A549 (cell line): ENCODE measurements at regions not wholly inside any gene's neighbourhood (a gene's known extent, or its start where the extent isn't known, plus 50 kb on each side); places are given as distances from the start of the nearest gene placed in this dataset.

Experiments used
- ATAC-seq, 2 experiments: fragments of 200-7000 bp in 1 of 2; fragments of >200 bp in 1 of 2; cut with Nextera tagmentation in 1 of 2; cut with Tn5 transposase in 1 of 2; 3 replicates each; pipeline versions ENCODE4 v1.8.0 to v1.9.1; 2018 to 2020; ENCODE audit warnings: mild to moderate bottlenecking in 1 of 2, moderate library complexity in 1 of 2
- CTCF ChIA-PET: fragments of 300-600 bp; sonication (Branson Sonifier 250); formaldehyde crosslinking; extraction: SDS; loops from one replicate; lab custom pipeline; 2021; ENCODE audit warnings: antibody characterized with exemption, inconsistent platforms; lab: Yijun Ruan, JAX
- POLR2A ChIA-PET: fragments of 350-600 bp; formaldehyde crosslinking; extraction: SDS; loops from one replicate; lab custom pipeline; 2021; ENCODE audit warnings: antibody characterized with exemption, inconsistent platforms; lab: Yijun Ruan, JAX
- DNase-seq, 2 experiments: peaks; one replicate each; pipeline versions ENCODE4 v3.0.0 to v3.0.0-alpha.2; 2011 to 2016; ENCODE audit warnings: low read depth in 1 of 2, low spot score in 1 of 2
- FAIRE-seq: peaks from 2 replicates; lab custom pipeline; 2011; peaks lifted over from hg19 to GRCh38; lab: Jason Lieb, UNC
- H3K27ac ChIP-seq, 2 experiments: fragments of >200 bp; sonication (Bioruptor Twin); formaldehyde crosslinking; 3 replicates each; pipeline ENCODE4 v1.5.1; 2016 to 2017
- H3K4me1 ChIP-seq: fragments of >200 bp; sonication (Bioruptor Twin); formaldehyde crosslinking; 3 replicates; pipeline ENCODE4 v1.6.1; 2016
- H3K4me2 ChIP-seq: fragments of >200 bp; sonication (Bioruptor Twin); formaldehyde crosslinking; 3 replicates; pipeline ENCODE4 v1.6.1; 2016
- H3K4me3 ChIP-seq: fragments of >200 bp; sonication (Bioruptor Twin); formaldehyde crosslinking; 3 replicates; pipeline ENCODE4 v1.5.1; 2016
- H3K9me3 ChIP-seq: fragments of >200 bp; sonication (Bioruptor Twin); formaldehyde crosslinking; 3 replicates; pipeline ENCODE4 v1.6.1; 2016
- CBX8 ChIP-seq: fragments of 200-600 bp; sonication (generic); IDR thresholded peaks from 2 replicates; pipeline ENCODE4 v1.6.1; 2016
- ESRRA ChIP-seq: fragments of 150-350 bp; IDR thresholded peaks from 2 replicates; pipeline ENCODE4 v1.6.1; 2014; ENCODE audit warnings: mild to moderate bottlenecking, low read length, borderline replicate concordance
- FOSL2 ChIP-seq, 2 experiments: fragments of 450-650 bp in 1 of 2; fragments of >200 bp in 1 of 2; sonication (Bioruptor Twin) in 1 of 2; formaldehyde crosslinking; IDR thresholded peaks; 2 replicates each; pipeline versions ENCODE4 v1.5.0 to v1.6.1; 2016 to 2020; ENCODE audit warnings: mild to moderate bottlenecking in 1 of 2, moderate library complexity in 1 of 2
- HDAC2 ChIP-seq: fragments of 200-600 bp; sonication (generic); IDR thresholded peaks from 2 replicates; pipeline ENCODE4 v1.6.1; 2016
- HOXB13 ChIP-seq: fragments of 250-450 bp; sonication (Bioruptor Pico); IDR thresholded peaks from 2 replicates; pipeline ENCODE4 v1.5.0; 2020; ENCODE audit warnings: low read depth, mild to moderate bottlenecking, moderate library complexity
- HOXB5 ChIP-seq: fragments of 250-450 bp; sonication (Bioruptor Pico); IDR thresholded peaks from 2 replicates; pipeline ENCODE4 v1.5.0; 2020; ENCODE audit warnings: mild to moderate bottlenecking, moderate library complexity
- JUN ChIP-seq, 2 experiments: fragments of >200 bp; sonication (Bioruptor Twin); formaldehyde crosslinking; IDR thresholded peaks; 2 replicates in 1 of 2; 3 replicates in 1 of 2; pipeline ENCODE4 v1.6.1; 2016 to 2017
- JUNB ChIP-seq: fragments of >200 bp; sonication (Bioruptor Twin); formaldehyde crosslinking; IDR thresholded peaks from 2 replicates; pipeline ENCODE4 v1.6.1; 2016
- KDM1A ChIP-seq: fragments of 200-600 bp; sonication (generic); IDR thresholded peaks from 2 replicates; pipeline ENCODE4 v1.6.1; 2016; ENCODE audit warnings: low read depth, mild to moderate bottlenecking
- MAZ ChIP-seq: fragments of 150-350 bp; IDR thresholded peaks from 2 replicates; pipeline ENCODE4 v1.6.1; 2014; ENCODE audit warnings: antibody characterized with exemption, low read depth, low read length, borderline replicate concordance
- MYC ChIP-seq: IDR thresholded peaks from 2 replicates; pipeline ENCODE4 v1.6.1; 2012; ENCODE audit warnings: mild to moderate bottlenecking, inconsistent platforms, low read length, improper control_type of control experiment, borderline replicate concordance
- POLR2A ChIP-seq: IDR thresholded peaks from 2 replicates; pipeline ENCODE4 v1.6.1; 2012; ENCODE audit warnings: mild to moderate bottlenecking, low read length
- RAD21 ChIP-seq, 2 experiments: fragments of >200 bp in 1 of 2; sonication (Bioruptor Twin) in 1 of 2; formaldehyde crosslinking in 1 of 2; IDR thresholded peaks in 1 of 2; conservative IDR thresholded peaks in 1 of 2; 2 replicates in 1 of 2; 3 replicates in 1 of 2; pipeline ENCODE4 v1.6.1; 2012 to 2018; ENCODE audit warnings: inconsistent platforms in 1 of 2
- RCOR1 ChIP-seq: fragments of 150-350 bp; IDR thresholded peaks from 2 replicates; pipeline ENCODE4 v1.6.1; 2014; ENCODE audit warnings: antibody characterized with exemption, low read length, low read depth
- RFX5 ChIP-seq: fragments of 450-650 bp; IDR thresholded peaks from 2 replicates; pipeline ENCODE4 v1.7.1; 2014; ENCODE audit warnings: antibody characterized with exemption, mild to moderate bottlenecking, moderate library complexity
- RNF2 ChIP-seq: fragments of 200-600 bp; sonication (generic); IDR thresholded peaks from 2 replicates; pipeline ENCODE4 v1.6.1; 2016; ENCODE audit warnings: low read depth, mild to moderate bottlenecking, antibody characterized with exemption, moderate library complexity, borderline replicate concordance
- SMC3 ChIP-seq: fragments of >200 bp; sonication (Bioruptor Twin); formaldehyde crosslinking; IDR thresholded peaks from 3 replicates; pipeline ENCODE4 v1.6.1; 2018; ENCODE audit warnings: inconsistent platforms
- TFCP2L1 ChIP-seq: fragments of 250-450 bp; sonication (Bioruptor Pico); IDR thresholded peaks from 2 replicates; pipeline ENCODE4 v1.5.0; 2021; ENCODE audit warnings: mild to moderate bottlenecking
- TP53 ChIP-seq: fragments of 250-450 bp; sonication (Bioruptor Pico); IDR thresholded peaks from 2 replicates; pipeline ENCODE4 v1.5.0; 2021; ENCODE audit warnings: mild to moderate bottlenecking, moderate library complexity
- ZNF302 ChIP-seq: fragments of 250-450 bp; sonication (Bioruptor Pico); IDR thresholded peaks from 2 replicates; pipeline ENCODE4 v1.9.0; 2021; ENCODE audit warnings: inconsistent platforms, mild to moderate bottlenecking, moderate library complexity
- WGBS: methylation state at CpG from one replicate; pipeline ENCODE4 v1.1.6; 2017; ENCODE audit errors: missing lambda C conversion rate; 5-methylcytosine and 5-hydroxymethylcytosine counted together
- TF ChIP-seq, protein P1 (sequence below): fragments of 250-450 bp; sonication (Bioruptor Pico); IDR thresholded peaks from 2 replicates; pipeline ENCODE4 v1.5.0; 2020; ENCODE audit warnings: low read depth, mild to moderate bottlenecking, moderate library complexity
- TF ChIP-seq, protein P2 (sequence below): IDR thresholded peaks from 2 replicates; pipeline ENCODE4 v1.6.1; 2012
- TF ChIP-seq, protein P3 (sequence below): fragments of >200 bp; sonication (Bioruptor Twin); formaldehyde crosslinking; IDR thresholded peaks from 3 replicates; pipeline ENCODE4 v1.6.1; 2016
- TF ChIP-seq, protein P4 (sequence below): fragments of 450-650 bp; IDR thresholded peaks from 2 replicates; pipeline ENCODE4 v1.6.1; 2014; ENCODE audit warnings: antibody characterized with exemption

DNA sequence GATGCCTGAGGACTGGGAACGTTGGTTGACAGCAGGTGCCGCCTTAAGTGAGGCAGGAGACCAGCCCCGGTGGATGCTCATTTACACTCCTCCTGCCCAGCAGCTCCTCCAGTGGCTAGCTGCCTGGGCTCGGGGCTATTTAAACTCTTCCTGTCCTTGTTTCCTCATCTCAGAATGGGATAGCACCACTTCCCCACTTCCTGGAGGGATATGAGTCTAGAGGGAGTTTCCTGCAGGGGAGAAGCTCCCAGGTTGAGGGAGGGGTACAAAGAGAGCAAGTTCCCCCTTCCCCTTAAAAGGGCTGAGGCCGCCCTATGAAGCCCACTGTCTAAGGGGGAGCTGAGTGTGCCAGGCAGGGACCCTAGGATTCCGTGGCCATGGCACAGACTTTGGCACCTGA is 311.2 kb downstream of the AACS start:
- no peak for FAIRE-seq
- no peak overlapping the region for H3K4me2 ChIP-seq
- no peak overlapping the region for H3K27ac ChIP-seq
- TF ChIP-seq RAD21 (conservative IDR thresholded peaks at IDR 0.05 in 1 of 2, IDR thresholded peaks at IDR 0.05 in 1 of 2) (no peak), HOXB5 (CRISPR knock-in tag) (no peak), CBX8 (no peak), SMC3 (no peak), RCOR1 (no peak), KDM1A (no peak), HOXB13 (CRISPR knock-in tag) (no peak), POLR2A (no peak), FOSL2 (IDR thresholded peaks at IDR 0.05) (no peak), FOSL2 (CRISPR knock-in tag; IDR thresholded peaks at IDR 0.05) (no peak), TP53 (CRISPR knock-in tag) (no peak)
- no peaks in the 10 kb centered on the region for H3K9me3 ChIP-seq
- ATAC-seq, result no peak
- POLR2A ChIA-PET, result no interaction called here
- WGBS, result 0% methylated on average over 6 of the region's 6 CpGs
- no peak overlapping the region for H3K4me3 ChIP-seq
- no peak for DNase-seq
- CTCF ChIA-PET, result no interaction called here
- H3K4me1 ChIP-seq, result no peaks in the 10 kb centered on the region

DNA sequence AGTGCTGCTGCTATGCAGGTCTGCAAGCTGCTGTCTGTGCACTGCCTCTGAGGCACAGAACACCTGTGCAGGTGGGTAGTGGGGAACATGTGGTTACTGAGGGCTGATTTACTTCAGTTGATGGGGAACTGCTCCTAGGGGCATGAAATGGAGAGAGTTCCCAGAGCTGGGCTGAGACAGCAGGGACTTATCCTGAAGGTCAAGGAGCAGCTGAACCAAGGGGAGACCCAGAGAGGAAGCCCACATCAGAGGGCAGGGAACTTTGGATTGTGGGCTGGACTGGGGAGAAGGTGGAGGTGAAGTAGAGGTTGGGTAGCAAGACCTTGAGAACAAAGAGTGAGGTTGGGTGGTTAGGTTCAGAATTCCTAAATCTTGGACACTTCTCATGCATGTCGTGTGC is 311.9 kb downstream of the AACS start:
- H3K4me3 ChIP-seq, result no peak overlapping the region
- 0% methylated on average over 1 of the region's 1 CpG for WGBS
- TF ChIP-seq ESRRA (no peak), HDAC2 (no peak), POLR2A (no peak), MYC (no peak), RFX5 (no peak), JUNB (no peak), MAZ (no peak), RNF2 (no peak), JUN (IDR thresholded peaks at IDR 0.05) (no peak), TFCP2L1 (no peak), ZNF302 (CRISPR knock-in tag) (no peak), KDM1A (no peak)
- TF ChIP-seq, protein P1, sequence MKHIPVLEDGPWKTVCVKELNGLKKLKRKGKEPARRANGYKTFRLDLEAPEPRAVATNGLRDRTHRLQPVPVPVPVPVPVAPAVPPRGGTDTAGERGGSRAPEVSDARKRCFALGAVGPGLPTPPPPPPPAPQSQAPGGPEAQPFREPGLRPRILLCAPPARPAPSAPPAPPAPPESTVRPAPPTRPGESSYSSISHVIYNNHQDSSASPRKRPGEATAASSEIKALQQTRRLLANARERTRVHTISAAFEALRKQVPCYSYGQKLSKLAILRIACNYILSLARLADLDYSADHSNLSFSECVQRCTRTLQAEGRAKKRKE (CRISPR knock-in tag), result no peak
- TF ChIP-seq, protein P2, sequence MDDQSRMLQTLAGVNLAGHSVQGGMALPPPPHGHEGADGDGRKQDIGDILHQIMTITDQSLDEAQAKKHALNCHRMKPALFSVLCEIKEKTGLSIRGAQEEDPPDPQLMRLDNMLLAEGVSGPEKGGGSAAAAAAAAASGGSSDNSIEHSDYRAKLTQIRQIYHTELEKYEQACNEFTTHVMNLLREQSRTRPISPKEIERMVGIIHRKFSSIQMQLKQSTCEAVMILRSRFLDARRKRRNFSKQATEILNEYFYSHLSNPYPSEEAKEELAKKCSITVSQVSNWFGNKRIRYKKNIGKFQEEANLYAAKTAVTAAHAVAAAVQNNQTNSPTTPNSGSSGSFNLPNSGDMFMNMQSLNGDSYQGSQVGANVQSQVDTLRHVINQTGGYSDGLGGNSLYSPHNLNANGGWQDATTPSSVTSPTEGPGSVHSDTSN, result no peak
- TF ChIP-seq, protein P3, sequence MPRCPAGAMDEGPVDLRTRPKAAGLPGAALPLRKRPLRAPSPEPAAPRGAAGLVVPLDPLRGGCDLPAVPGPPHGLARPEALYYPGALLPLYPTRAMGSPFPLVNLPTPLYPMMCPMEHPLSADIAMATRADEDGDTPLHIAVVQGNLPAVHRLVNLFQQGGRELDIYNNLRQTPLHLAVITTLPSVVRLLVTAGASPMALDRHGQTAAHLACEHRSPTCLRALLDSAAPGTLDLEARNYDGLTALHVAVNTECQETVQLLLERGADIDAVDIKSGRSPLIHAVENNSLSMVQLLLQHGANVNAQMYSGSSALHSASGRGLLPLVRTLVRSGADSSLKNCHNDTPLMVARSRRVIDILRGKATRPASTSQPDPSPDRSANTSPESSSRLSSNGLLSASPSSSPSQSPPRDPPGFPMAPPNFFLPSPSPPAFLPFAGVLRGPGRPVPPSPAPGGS, result no peak
- TF ChIP-seq, protein P4, sequence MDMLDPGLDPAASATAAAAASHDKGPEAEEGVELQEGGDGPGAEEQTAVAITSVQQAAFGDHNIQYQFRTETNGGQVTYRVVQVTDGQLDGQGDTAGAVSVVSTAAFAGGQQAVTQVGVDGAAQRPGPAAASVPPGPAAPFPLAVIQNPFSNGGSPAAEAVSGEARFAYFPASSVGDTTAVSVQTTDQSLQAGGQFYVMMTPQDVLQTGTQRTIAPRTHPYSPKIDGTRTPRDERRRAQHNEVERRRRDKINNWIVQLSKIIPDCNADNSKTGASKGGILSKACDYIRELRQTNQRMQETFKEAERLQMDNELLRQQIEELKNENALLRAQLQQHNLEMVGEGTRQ, result no peak
- H3K9me3 ChIP-seq, result no peaks in the 10 kb centered on the region
- ChIA-PET POLR2A (no interaction called here), CTCF (no interaction called here)
- no peak for DNase-seq
- no peak for FAIRE-seq
- H3K4me2 ChIP-seq, result no peak overlapping the region
- no peaks in the 10 kb centered on the region for H3K4me1 ChIP-seq
- ATAC-seq, result no peak
- H3K27ac ChIP-seq, result no peak overlapping the region
